Testis (tissue), 2 donors: ENCODE measurements at regions not wholly inside any gene's neighbourhood (a gene's known extent, or its start where the extent isn't known, plus 50 kb on each side); places are given as distances from the start of the nearest gene placed in this dataset.

ENCODE experiments used
- CTCF ChIP-seq, 3 experiments: fragments of 450-650 bp in 2 of 3; fragments of 200-600 bp in 1 of 3; sonication (generic) in 1 of 3; IDR thresholded peaks; one replicate each; pipeline ENCODE4 v1.5.1; 2016 to 2019; ENCODE audit warnings: antibody characterized with exemption in 3 of 3, mild to moderate bottlenecking in 2 of 3, moderate library complexity in 1 of 3
- POLR2A ChIP-seq: fragments of 450-650 bp; IDR thresholded peaks from one replicate; pipeline ENCODE4 v1.6.1; 2017; ENCODE audit warnings: antibody characterized with exemption, mild to moderate bottlenecking, moderate library complexity

GRCh38 chr2:47312491-47312850 lies 56.6 kb upstream of the EPCAM start:
- TF ChIP-seq CTCF (IDR thresholded peaks at IDR 0.05), result no peak
- no peak for TF ChIP-seq POLR2A
